RWPE1 (cell line): ENCODE measurements at regions not wholly inside any gene's neighbourhood (a gene's known extent, or its start where the extent isn't known, plus 50 kb on each side); places are given as distances from the start of the nearest gene placed in this dataset.

ENCODE experiments used
- CTCF ChIA-PET: fragments of 350-600 bp; sonication (Branson Sonifier 250); formaldehyde crosslinking; extraction: SDS; loops from one replicate; lab custom pipeline; 2021; lab: Yijun Ruan, JAX
- POLR2A ChIA-PET: fragments of 400-600 bp; formaldehyde crosslinking; extraction: SDS; loops from one replicate; lab custom pipeline; 2020; ENCODE audit warnings: antibody characterized with exemption; ENCODE audit not compliant: low non-redundant PET; lab: Yijun Ruan, JAX
- DNase-seq: peaks from one replicate; pipeline ENCODE4 v3.0.0; 2012; ENCODE audit warnings: low spot score
- H3K27ac ChIP-seq: fragments of 450-650 bp; 2 replicates; pipeline ENCODE4 v1.5.1; 2017
- TF ChIP-seq, protein P1 (sequence below): fragments of 450-650 bp; conservative IDR thresholded peaks from 2 replicates; pipeline ENCODE4 v1.5.1; 2017; ENCODE audit warnings: low read depth, mild to moderate bottlenecking

GRCh38 chr4:174586651-174587050 is 64.4 kb upstream of the HPGD start:
- no peak for DNase-seq
- CTCF ChIA-PET = no interaction called here
- TF ChIP-seq, protein P1, sequence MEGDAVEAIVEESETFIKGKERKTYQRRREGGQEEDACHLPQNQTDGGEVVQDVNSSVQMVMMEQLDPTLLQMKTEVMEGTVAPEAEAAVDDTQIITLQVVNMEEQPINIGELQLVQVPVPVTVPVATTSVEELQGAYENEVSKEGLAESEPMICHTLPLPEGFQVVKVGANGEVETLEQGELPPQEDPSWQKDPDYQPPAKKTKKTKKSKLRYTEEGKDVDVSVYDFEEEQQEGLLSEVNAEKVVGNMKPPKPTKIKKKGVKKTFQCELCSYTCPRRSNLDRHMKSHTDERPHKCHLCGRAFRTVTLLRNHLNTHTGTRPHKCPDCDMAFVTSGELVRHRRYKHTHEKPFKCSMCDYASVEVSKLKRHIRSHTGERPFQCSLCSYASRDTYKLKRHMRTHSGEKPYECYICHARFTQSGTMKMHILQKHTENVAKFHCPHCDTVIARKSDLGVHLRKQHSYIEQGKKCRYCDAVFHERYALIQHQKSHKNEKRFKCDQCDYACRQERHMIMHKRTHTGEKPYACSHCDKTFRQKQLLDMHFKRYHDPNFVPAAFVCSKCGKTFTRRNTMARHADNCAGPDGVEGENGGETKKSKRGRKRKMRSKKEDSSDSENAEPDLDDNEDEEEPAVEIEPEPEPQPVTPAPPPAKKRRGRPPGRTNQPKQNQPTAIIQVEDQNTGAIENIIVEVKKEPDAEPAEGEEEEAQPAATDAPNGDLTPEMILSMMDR = no peak
- no peak overlapping the region for H3K27ac ChIP-seq
- POLR2A ChIA-PET = no interaction called here

DNA sequence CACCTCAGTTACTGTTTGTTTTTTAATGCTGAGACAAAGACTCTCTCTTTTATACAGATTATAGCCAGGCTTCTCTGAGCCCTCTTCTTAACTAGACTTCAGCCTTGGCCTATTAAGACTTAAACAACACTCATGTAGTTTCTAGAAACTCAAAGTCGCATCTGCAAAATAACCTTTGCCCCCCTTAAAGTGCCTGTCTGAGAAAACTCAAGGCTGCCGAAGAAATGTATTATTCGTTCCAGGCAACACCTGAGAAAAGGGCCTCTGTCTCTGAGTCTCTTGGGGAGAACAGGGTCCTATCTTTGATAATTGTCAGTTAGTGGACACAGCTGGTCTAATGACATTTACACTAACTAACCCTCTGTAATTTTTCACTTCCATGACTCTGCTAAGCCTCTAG is 60.8 kb upstream of the HPGD start:
- POLR2A ChIA-PET = no interaction called here
- no peak overlapping the region for H3K27ac ChIP-seq
- TF ChIP-seq, protein P1 = no peak
- CTCF ChIA-PET = interaction anchor here (0.6 kb wide), 1 partner anchor 167 kb away, joined by 4 read pairs; no protein-coding TSS in a partner anchor
- no peak for DNase-seq

DNA sequence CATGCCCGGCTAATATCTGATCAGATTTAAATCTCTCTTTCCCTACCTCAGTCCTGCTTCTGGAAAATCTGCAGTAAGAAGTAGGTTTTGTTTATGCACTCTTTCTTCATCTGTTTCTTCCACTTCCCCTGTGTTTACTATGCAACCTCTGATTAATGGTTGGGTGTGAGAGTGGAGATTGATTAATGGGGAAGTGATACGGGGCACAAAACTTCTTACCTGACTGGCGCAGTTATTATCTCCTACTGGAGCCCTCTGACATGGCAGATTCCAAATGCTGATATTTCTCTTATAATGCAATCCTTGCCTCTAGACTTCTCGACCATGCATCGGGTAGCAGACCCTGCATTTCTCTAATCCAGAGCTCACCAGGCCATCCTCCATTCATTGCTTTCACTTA is 60.2 kb upstream of the HPGD start:
- TF ChIP-seq, protein P1 = no peak
- CTCF ChIA-PET = interaction anchor here (0.6 kb wide), 1 partner anchor 167 kb away, joined by 4 read pairs; no protein-coding TSS in a partner anchor
- POLR2A ChIA-PET = no interaction called here
- DNase-seq = no peak
- no peak overlapping the region for H3K27ac ChIP-seq

- POLR2A ChIA-PET = no interaction called here
These were observed 59.6 kb upstream of the HPGD start for GRCh38 chr4:174581901-174582300.

DNA sequence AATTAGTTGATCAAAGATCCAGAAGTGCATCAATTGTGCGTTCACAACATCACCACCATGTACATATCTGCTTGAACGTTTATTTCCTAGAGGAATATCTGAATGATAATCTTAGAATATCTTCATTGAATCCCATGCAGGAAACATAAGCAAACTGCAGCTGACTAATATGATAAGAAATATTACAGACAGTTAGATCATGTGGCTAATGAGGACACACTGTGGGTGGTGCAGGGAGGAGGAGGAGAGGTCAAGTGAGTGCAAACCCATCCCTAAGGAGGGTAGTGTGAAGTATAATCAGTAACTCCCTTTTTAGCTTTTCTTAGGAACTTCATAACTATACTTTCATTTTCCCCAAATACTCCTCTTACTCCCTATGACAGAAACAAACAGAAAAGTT is 58.3 kb upstream of the HPGD start:
- CTCF ChIA-PET = interaction anchor here (0.6 to 0.8 kb wide), 2 partner anchors 11 to 172 kb away, joined by 3 read pairs; no protein-coding TSS in a partner anchor
- H3K27ac ChIP-seq = no peak overlapping the region
- no peak for DNase-seq
- TF ChIP-seq, protein P1 = no peak
- POLR2A ChIA-PET = no interaction called here

More at GRCh38 chr4:174581901-174582300, 59.6 kb upstream of the HPGD start:
- no peak overlapping the region for H3K27ac ChIP-seq
- CTCF ChIA-PET = interaction anchor here (0.6 kb wide), 1 partner anchor 313 kb away, joined by 3 read pairs; no protein-coding TSS in a partner anchor
- TF ChIP-seq, protein P1 = no peak
- DNase-seq = no peak

DNA sequence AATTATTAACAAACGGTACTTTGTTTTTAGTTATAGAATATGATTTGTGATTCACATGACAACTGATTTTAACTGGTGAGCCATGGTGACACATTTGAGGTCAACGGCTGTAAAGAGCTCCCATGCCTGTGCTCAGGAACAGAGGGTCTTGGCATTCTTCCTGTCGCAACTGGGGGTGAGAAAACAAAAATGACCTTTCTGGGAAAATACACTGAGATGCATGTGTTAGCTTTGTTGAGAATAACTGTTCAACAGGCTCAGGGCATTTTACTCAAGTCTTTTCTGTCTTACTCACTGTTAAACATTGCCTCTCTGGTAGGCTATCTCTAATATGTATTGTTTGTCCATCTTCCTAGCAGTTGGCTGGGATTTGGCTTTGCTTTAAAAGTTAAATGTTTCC is 57.1 kb upstream of the HPGD start:
- TF ChIP-seq, protein P1 = no peak
- ChIA-PET POLR2A (no interaction called here), CTCF (interaction anchor here (0.6 kb wide), 1 partner anchor 525 kb away, joined by 3 read pairs; no protein-coding TSS in a partner anchor)
- H3K27ac ChIP-seq = no peak overlapping the region
- no peak for DNase-seq
